ENCODE measurements at regions not wholly inside any gene's neighbourhood (a gene's known extent, or its start where the extent isn't known, plus 50 kb on each side); places are given as distances from the start of the nearest gene placed in this dataset.

- no peak for TF ChIP-seq YY1 (IDR thresholded peaks at IDR 0.05; ENCODE audit: insufficient read depth, insufficient read length)
- TF ChIP-seq ZNF274 (IDR thresholded peaks at IDR 0.05; ENCODE audit: low read depth, low read length): no peak
Measured at GRCh38 chr5:1685066-1685465, 114.6 kb downstream of the MRPL36 start.
